Neural crest cell (in vitro differentiated cells): ENCODE measurements at regions not wholly inside any gene's neighbourhood (a gene's known extent, or its start where the extent isn't known, plus 50 kb on each side); places are given as distances from the start of the nearest gene placed in this dataset.

Source experiments
- DNase-seq: peaks from one replicate; pipeline ENCODE4 v3.0.0; 2021; ENCODE audit warnings: low read depth, mixed read lengths, low spot score
- H3K27ac Mint-ChIP-seq: one replicate; pipeline ENCODE4 v1.8.0; 2021; ENCODE audit warnings: mild to moderate bottlenecking, mixed read lengths; ENCODE audit not compliant: unreplicated experiment
- H3K27me3 Mint-ChIP-seq: 2 replicates; pipeline ENCODE4 v1.8.0; 2021; ENCODE audit warnings: low read depth, mild to moderate bottlenecking, mixed read lengths
- H3K36me3 Mint-ChIP-seq: 2 replicates; pipeline ENCODE4 v1.8.0; 2021; ENCODE audit warnings: low read depth, mild to moderate bottlenecking, mixed read lengths
- H3K4me1 Mint-ChIP-seq: 2 replicates; pipeline ENCODE4 v1.8.0; 2021; ENCODE audit warnings: mixed read lengths
- H3K4me3 Mint-ChIP-seq: one replicate; pipeline ENCODE4 v1.8.0; 2021; ENCODE audit warnings: mild to moderate bottlenecking, mixed read lengths
- H3K9me3 Mint-ChIP-seq: 2 replicates; pipeline ENCODE4 v1.8.0; 2021; ENCODE audit warnings: mixed read lengths
- TF ChIP-seq, protein P1 (sequence below): fragments of 200-600 bp; sonication (generic); conservative IDR thresholded peaks from 2 replicates; pipeline ENCODE4 v1.5.0; 2021; ENCODE audit warnings: antibody characterized with exemption, mild to moderate bottlenecking

DNA sequence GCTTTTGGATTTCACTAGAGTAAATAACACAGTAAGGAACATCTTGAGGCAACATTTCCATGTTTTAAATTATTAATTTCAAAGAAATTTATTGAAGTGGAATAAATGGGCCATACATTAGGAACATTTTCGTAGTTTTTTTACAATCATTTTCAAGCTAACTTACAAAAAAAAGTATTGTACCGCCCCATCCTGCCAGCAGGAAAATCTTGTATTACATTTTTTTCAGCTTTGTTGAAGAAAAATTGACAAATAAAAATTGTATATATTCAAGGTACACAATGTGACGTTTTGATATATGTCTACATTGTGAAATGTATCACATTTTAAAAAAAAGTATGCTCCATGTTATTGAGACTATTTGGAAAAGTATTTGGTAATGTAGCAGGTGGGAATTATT, 1001.9 kb upstream of the NR2F2 start:
- H3K27me3 Mint-ChIP-seq, result peaks cover 6% of the 10 kb centered on the region
- H3K4me1 Mint-ChIP-seq, result peaks cover 36% of the 10 kb centered on the region
- H3K27ac Mint-ChIP-seq, result no peak overlapping the region
- H3K4me3 Mint-ChIP-seq, result no peak overlapping the region
- TF ChIP-seq, protein P1, sequence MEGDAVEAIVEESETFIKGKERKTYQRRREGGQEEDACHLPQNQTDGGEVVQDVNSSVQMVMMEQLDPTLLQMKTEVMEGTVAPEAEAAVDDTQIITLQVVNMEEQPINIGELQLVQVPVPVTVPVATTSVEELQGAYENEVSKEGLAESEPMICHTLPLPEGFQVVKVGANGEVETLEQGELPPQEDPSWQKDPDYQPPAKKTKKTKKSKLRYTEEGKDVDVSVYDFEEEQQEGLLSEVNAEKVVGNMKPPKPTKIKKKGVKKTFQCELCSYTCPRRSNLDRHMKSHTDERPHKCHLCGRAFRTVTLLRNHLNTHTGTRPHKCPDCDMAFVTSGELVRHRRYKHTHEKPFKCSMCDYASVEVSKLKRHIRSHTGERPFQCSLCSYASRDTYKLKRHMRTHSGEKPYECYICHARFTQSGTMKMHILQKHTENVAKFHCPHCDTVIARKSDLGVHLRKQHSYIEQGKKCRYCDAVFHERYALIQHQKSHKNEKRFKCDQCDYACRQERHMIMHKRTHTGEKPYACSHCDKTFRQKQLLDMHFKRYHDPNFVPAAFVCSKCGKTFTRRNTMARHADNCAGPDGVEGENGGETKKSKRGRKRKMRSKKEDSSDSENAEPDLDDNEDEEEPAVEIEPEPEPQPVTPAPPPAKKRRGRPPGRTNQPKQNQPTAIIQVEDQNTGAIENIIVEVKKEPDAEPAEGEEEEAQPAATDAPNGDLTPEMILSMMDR, result peak; percentile 54
- DNase-seq, result no peak
- no peaks in the 10 kb centered on the region for H3K9me3 Mint-ChIP-seq
- no peaks in the 10 kb centered on the region for H3K36me3 Mint-ChIP-seq

DNA sequence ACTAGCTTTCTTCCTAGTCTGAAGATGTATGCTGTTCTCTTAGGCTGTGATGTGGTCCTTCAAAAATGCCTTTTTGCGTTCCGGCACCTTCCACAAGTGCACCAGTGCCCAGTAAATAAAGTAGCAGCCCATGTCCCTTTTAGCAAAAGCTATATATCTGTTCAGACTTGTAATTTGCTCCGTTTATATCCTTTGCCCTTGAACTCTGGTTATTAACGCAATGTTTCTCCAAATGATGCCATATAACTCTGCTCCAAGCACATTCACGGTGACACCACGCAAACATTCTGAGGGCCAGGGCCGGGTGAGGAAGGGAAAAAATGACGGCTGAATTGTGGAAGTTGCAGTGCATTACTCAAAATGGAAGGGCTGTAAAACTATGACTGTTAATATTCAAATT, 1001.1 kb upstream of the NR2F2 start:
- H3K9me3 Mint-ChIP-seq, result peaks cover 2% of the 10 kb centered on the region
- TF ChIP-seq, protein P1, result no peak

DNA sequence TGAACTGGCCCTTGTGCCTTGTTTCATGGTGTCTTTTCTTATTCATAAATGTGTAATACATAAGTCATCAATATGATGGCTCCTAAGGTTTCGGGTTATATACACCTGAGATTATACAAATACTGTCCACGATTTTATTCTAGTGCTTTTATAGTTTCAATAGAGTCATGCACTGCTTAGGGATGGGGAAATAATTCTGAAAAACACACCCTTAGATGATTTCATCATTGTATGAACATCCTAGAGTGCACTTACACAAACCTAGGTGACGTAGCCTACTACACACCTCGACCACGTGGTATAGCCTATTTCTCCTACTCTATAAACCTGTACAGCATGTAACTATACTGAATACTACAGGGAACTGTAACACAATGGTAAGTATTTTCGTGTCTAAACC, 988.8 kb upstream of the NR2F2 start:
- H3K4me3 Mint-ChIP-seq, result no peak overlapping the region
- no peaks in the 10 kb centered on the region for H3K36me3 Mint-ChIP-seq
- H3K4me1 Mint-ChIP-seq, result no peaks in the 10 kb centered on the region
- TF ChIP-seq, protein P1, result no peak
- DNase-seq, result no peak
- H3K27ac Mint-ChIP-seq, result no peak overlapping the region
- no peaks in the 10 kb centered on the region for H3K27me3 Mint-ChIP-seq
- peaks cover 6% of the 10 kb centered on the region for H3K9me3 Mint-ChIP-seq

More for the DNA sequence above, 1001.1 kb upstream of the NR2F2 start:
- Mint-ChIP-seq H3K27me3 (peaks cover 6% of the 10 kb centered on the region), H3K4me3 (no peak overlapping the region), H3K4me1 (peaks cover 31% of the 10 kb centered on the region), H3K27ac (no peak overlapping the region), H3K36me3 (no peaks in the 10 kb centered on the region)
- DNase-seq, result no peak

DNA sequence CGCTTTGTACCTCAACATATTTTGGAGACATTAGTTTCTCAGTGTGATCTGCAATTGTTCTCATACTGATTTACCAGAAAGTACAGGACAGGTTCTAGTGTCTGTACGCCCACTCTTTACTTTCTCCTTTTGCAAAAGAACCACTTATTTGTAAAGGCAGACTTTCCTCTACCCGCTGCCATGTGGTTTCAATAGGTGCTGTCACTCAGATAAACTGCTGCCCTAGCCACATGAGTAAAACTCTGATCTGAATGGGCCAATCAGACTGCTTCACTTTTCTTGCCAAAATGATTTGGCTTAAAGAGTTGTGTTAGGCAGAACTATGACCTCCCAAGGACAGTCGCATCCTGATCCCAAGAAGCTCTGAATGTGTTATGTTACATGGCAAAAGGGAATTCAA, 984.6 kb upstream of the NR2F2 start:
- DNase-seq, result no peak
- H3K27ac Mint-ChIP-seq, result no peak overlapping the region

DNA sequence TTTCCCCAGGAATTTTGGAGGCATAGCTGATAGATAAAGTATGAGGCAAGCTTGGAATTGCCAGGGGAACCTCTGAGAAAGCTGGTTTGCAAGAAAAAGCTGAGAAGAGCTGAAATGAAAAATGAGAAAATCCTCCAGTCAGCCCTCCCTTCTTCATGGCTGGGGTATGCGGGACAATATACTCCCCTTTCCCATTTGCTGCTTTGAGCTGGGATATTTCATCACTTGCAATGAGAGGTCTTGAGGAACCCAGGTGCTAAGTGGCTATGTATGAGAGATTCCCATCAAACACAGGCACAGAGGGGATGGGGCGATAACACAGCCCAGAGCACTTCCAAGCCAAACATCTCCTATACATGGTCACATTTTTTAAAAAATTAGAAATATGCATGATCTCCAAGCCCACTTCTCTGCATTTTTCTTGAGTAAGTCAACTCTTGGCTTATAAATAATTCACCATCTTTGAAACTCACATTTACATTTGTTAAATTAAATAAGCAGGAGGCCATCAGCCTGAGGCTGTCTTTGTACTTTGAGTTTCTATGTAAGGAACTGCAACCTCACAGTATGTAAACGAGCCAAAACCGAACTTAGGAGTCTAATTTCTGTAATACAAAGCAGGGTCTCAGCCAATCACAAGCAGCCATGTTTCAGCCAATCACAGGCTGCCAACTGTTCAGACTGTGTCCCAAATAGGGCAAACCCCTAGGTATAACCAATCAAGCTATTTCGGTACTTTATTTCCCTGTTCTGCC, 983.6 kb upstream of the NR2F2 start:
- peaks cover 3% of the 10 kb centered on the region for H3K9me3 Mint-ChIP-seq
- no peak for DNase-seq
- no peaks in the 10 kb centered on the region for H3K36me3 Mint-ChIP-seq
- TF ChIP-seq, protein P1, result no peak
- H3K27me3 Mint-ChIP-seq, result no peaks in the 10 kb centered on the region
- no peak overlapping the region for H3K27ac Mint-ChIP-seq
- H3K4me3 Mint-ChIP-seq, result no peak overlapping the region
- H3K4me1 Mint-ChIP-seq, result no peaks in the 10 kb centered on the region

More for the DNA sequence above, 984.6 kb upstream of the NR2F2 start:
- Mint-ChIP-seq H3K27me3 (no peaks in the 10 kb centered on the region), H3K9me3 (peaks cover 6% of the 10 kb centered on the region), H3K36me3 (no peaks in the 10 kb centered on the region), H3K4me3 (no peak overlapping the region), H3K4me1 (no peaks in the 10 kb centered on the region)
- TF ChIP-seq, protein P1, result no peak
